ENCODE measurements at regions not wholly inside any gene's neighbourhood (a gene's known extent, or its start where the extent isn't known, plus 50 kb on each side); places are given as distances from the start of the nearest gene placed in this dataset.
"Not testable (repeated sequence)": the region's sequence is repeated elsewhere in the genome, so short reads cannot be mapped to it uniquely, and the experiment has no call there.

- Histone ChIP-seq H3K9ac (ENCODE audit: low read depth, low read length, poor library complexity, severe bottlenecking) (no peak overlapping the region), H3K4me1 (ENCODE audit: insufficient read depth, low read length, poor library complexity, severe bottlenecking) (no peaks in the 10 kb centered on the region), H3K36me3 (ENCODE audit: insufficient read depth, low read length) (no peaks in the 10 kb centered on the region), H3F3A (ENCODE audit: low read depth) (no peaks in the 10 kb centered on the region), H3K9me3 (ENCODE audit: insufficient read depth, low read depth, low read length) (0 out of 2 replicates have a peak, but pooled peaks cover 4% of the 10 kb centered on the region), H3K4me3 (ENCODE audit: low read length, poor library complexity, severe bottlenecking) (no peak overlapping the region), H3K27me3 (ENCODE audit: insufficient read depth, low read length, poor library complexity, severe bottlenecking) (no peaks in the 10 kb centered on the region), H4K20me1 (ENCODE audit: insufficient read depth, low read length, poor library complexity, severe bottlenecking) (no peaks in the 10 kb centered on the region), H2AFZ (ENCODE audit: low read length) (no peak overlapping the region), H3K9me2 (replicated peaks; ENCODE audit: low read depth, low read length) (no peaks in the 10 kb centered on the region), H3K79me2 (ENCODE audit: insufficient read depth, low read length) (no peaks in the 10 kb centered on the region), H3K4me2 (ENCODE audit: low read depth, low read length, poor library complexity, severe bottlenecking) (no peak overlapping the region)
- TF ChIP-seq EZH2phosphoT487 (IDR thresholded peaks at IDR 0.05; ENCODE audit: borderline replicate concordance) (no peak), CTCF (conservative IDR thresholded peaks at IDR 0.05; ENCODE audit: low read length) (no peak)
Observed at GRCh38 chr10:121380211-121380610, 218.0 kb downstream of the FGFR2 start.

GRCh38 chr10:121382029-121382520 is 216.2 kb downstream of the FGFR2 start:
- not testable (repeated sequence) for H3K4me3 ChIP-seq (ENCODE audit: low read length, poor library complexity, severe bottlenecking); H3K9ac ChIP-seq (ENCODE audit: low read depth, low read length, poor library complexity, severe bottlenecking); H4K20me1 ChIP-seq (ENCODE audit: insufficient read depth, low read length, poor library complexity, severe bottlenecking); H2AFZ ChIP-seq (ENCODE audit: low read length); H3K4me1 ChIP-seq (ENCODE audit: insufficient read depth, low read length, poor library complexity, severe bottlenecking); H3K4me2 ChIP-seq (ENCODE audit: low read depth, low read length, poor library complexity, severe bottlenecking); H3K9me3 ChIP-seq (ENCODE audit: insufficient read depth, low read depth, low read length); H3K9me2 ChIP-seq (replicated peaks; ENCODE audit: low read depth, low read length); H3K27me3 ChIP-seq (ENCODE audit: insufficient read depth, low read length, poor library complexity, severe bottlenecking); H3K79me2 ChIP-seq (ENCODE audit: insufficient read depth, low read length); H3K36me3 ChIP-seq (ENCODE audit: insufficient read depth, low read length); H3F3A ChIP-seq (ENCODE audit: low read depth)

GRCh38 chr10:121385136-121385535 is 213.1 kb downstream of the FGFR2 start:
- no peak overlapping the region for H3K4me2 ChIP-seq (ENCODE audit: low read depth, low read length, poor library complexity, severe bottlenecking)
- H3K27me3 ChIP-seq (ENCODE audit: insufficient read depth, low read length, poor library complexity, severe bottlenecking) = no peaks in the 10 kb centered on the region
- H3K9me3 ChIP-seq (ENCODE audit: insufficient read depth, low read depth, low read length) = 0 out of 2 replicates have a peak, but pooled peaks cover 4% of the 10 kb centered on the region
- TF ChIP-seq EZH2phosphoT487 (IDR thresholded peaks at IDR 0.05; ENCODE audit: borderline replicate concordance) = no peak
- TF ChIP-seq CTCF (conservative IDR thresholded peaks at IDR 0.05; ENCODE audit: low read length) = no peak
- H3K4me1 ChIP-seq (ENCODE audit: insufficient read depth, low read length, poor library complexity, severe bottlenecking) = no peaks in the 10 kb centered on the region
- no peaks in the 10 kb centered on the region for H3F3A ChIP-seq (ENCODE audit: low read depth)
- no peak overlapping the region for H3K4me3 ChIP-seq (ENCODE audit: low read length, poor library complexity, severe bottlenecking)
- no peak overlapping the region for H3K9ac ChIP-seq (ENCODE audit: low read depth, low read length, poor library complexity, severe bottlenecking)
- H3K36me3 ChIP-seq (ENCODE audit: insufficient read depth, low read length) = no peaks in the 10 kb centered on the region
- H2AFZ ChIP-seq (ENCODE audit: low read length) = no peak overlapping the region
- no peaks in the 10 kb centered on the region for H4K20me1 ChIP-seq (ENCODE audit: insufficient read depth, low read length, poor library complexity, severe bottlenecking)
- H3K79me2 ChIP-seq (ENCODE audit: insufficient read depth, low read length) = no peaks in the 10 kb centered on the region
- H3K9me2 ChIP-seq (replicated peaks; ENCODE audit: low read depth, low read length) = no peaks in the 10 kb centered on the region

- H3K9me3 ChIP-seq (ENCODE audit: insufficient read depth, low read depth, low read length) = no peaks in the 10 kb centered on the region
- TF ChIP-seq EZH2phosphoT487 (IDR thresholded peaks at IDR 0.05; ENCODE audit: borderline replicate concordance) (no peak), CTCF (conservative IDR thresholded peaks at IDR 0.05; ENCODE audit: low read length) (no peak)
- no peak overlapping the region for H3K4me2 ChIP-seq (ENCODE audit: low read depth, low read length, poor library complexity, severe bottlenecking)
Observed at GRCh38 chr10:121392657-121393056, 205.6 kb downstream of the FGFR2 start.

More at GRCh38 chr10:121392657-121393056, 205.6 kb downstream of the FGFR2 start:
- no peaks in the 10 kb centered on the region for H4K20me1 ChIP-seq (ENCODE audit: insufficient read depth, low read length, poor library complexity, severe bottlenecking)
- H3K9me2 ChIP-seq (replicated peaks; ENCODE audit: low read depth, low read length) = no peaks in the 10 kb centered on the region
- no peak overlapping the region for H3K4me3 ChIP-seq (ENCODE audit: low read length, poor library complexity, severe bottlenecking)
- H3K27me3 ChIP-seq (ENCODE audit: insufficient read depth, low read length, poor library complexity, severe bottlenecking) = no peaks in the 10 kb centered on the region
- H3K9ac ChIP-seq (ENCODE audit: low read depth, low read length, poor library complexity, severe bottlenecking) = no peak overlapping the region
- H3K36me3 ChIP-seq (ENCODE audit: insufficient read depth, low read length) = no peaks in the 10 kb centered on the region
- no peak overlapping the region for H2AFZ ChIP-seq (ENCODE audit: low read length)
- no peaks in the 10 kb centered on the region for H3F3A ChIP-seq (ENCODE audit: low read depth)
- H3K4me1 ChIP-seq (ENCODE audit: insufficient read depth, low read length, poor library complexity, severe bottlenecking) = no peaks in the 10 kb centered on the region
- H3K79me2 ChIP-seq (ENCODE audit: insufficient read depth, low read length) = no peaks in the 10 kb centered on the region
